H1 (cell line): ENCODE measurements at regions not wholly inside any gene's neighbourhood (a gene's known extent, or its start where the extent isn't known, plus 50 kb on each side); places are given as distances from the start of the nearest gene placed in this dataset.

ENCODE experiments used
- CHD1 ChIP-seq: IDR thresholded peaks from 2 replicates; pipeline ENCODE4 v1.6.1; 2012; ENCODE audit warnings: low read depth, low read length, improper control_type of control experiment
- POLR2AphosphoS5 ChIP-seq: IDR thresholded peaks from 2 replicates; pipeline ENCODE4 v1.6.1; 2011; ENCODE audit warnings: low read depth, low read length
- RAD21 ChIP-seq, 2 experiments: IDR thresholded peaks in 1 of 2; conservative IDR thresholded peaks in 1 of 2; 2 replicates each; pipeline ENCODE4 v1.6.1; 2011; ENCODE audit warnings: low read depth in 2 of 2, low read length in 2 of 2, improper control_type of control experiment in 1 of 2, inconsistent platforms in 1 of 2, mild to moderate bottlenecking in 1 of 2, moderate library complexity in 1 of 2
- RXRA ChIP-seq: IDR thresholded peaks from 2 replicates; pipeline ENCODE4 v1.6.1; 2011; ENCODE audit warnings: low read depth, mild to moderate bottlenecking, low read length, moderate library complexity; ENCODE audit not compliant: insufficient read depth

DNA sequence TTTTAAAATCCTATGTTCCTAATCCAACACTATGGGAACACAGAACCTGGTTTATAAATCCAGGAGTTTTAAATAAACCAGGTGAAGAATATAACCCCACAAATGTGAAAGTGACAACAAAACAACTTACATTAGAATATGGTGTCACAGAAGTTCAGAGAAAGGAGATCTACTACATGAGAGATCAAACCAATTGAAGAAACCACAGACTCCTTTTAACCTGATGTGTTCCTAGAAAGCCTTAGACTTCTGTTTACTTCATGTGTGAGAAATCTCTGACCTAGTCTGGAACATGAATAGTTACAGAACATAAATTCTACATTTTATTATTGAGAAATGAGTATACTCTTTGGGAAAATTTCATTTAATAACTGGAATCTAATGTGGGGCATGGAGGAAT, 165.3 kb downstream of the FTCDNL1 start (continued):
- TF ChIP-seq POLR2AphosphoS5 (no peak), RAD21 (IDR thresholded peaks at IDR 0.05 in 1 of 2, conservative IDR thresholded peaks at IDR 0.05 in 1 of 2; ENCODE audit: low read depth in 2 of 2, low read length in 2 of 2) (no peak), CHD1 (no peak), RXRA (no peak)
